A549 (cell line): ENCODE measurements at regions not wholly inside any gene's neighbourhood (a gene's known extent, or its start where the extent isn't known, plus 50 kb on each side); places are given as distances from the start of the nearest gene placed in this dataset.

Source experiments
- ATAC-seq, 2 experiments: fragments of 200-7000 bp in 1 of 2; fragments of >200 bp in 1 of 2; cut with Nextera tagmentation in 1 of 2; cut with Tn5 transposase in 1 of 2; 3 replicates each; pipeline versions ENCODE4 v1.8.0 to v1.9.1; 2018 to 2020; ENCODE audit warnings: mild to moderate bottlenecking in 1 of 2, moderate library complexity in 1 of 2
- CTCF ChIA-PET: fragments of 300-600 bp; sonication (Branson Sonifier 250); formaldehyde crosslinking; extraction: SDS; loops from one replicate; lab custom pipeline; 2021; ENCODE audit warnings: antibody characterized with exemption, inconsistent platforms; lab: Yijun Ruan, JAX
- POLR2A ChIA-PET: fragments of 350-600 bp; formaldehyde crosslinking; extraction: SDS; loops from one replicate; lab custom pipeline; 2021; ENCODE audit warnings: antibody characterized with exemption, inconsistent platforms; lab: Yijun Ruan, JAX
- DNase-seq, 2 experiments: peaks; one replicate each; pipeline versions ENCODE4 v3.0.0 to v3.0.0-alpha.2; 2011 to 2016; ENCODE audit warnings: low read depth in 1 of 2, low spot score in 1 of 2
- FAIRE-seq: peaks from 2 replicates; lab custom pipeline; 2011; peaks lifted over from hg19 to GRCh38; lab: Jason Lieb, UNC
- H3K27ac ChIP-seq, 2 experiments: fragments of >200 bp; sonication (Bioruptor Twin); formaldehyde crosslinking; 3 replicates each; pipeline ENCODE4 v1.5.1; 2016 to 2017
- H3K4me1 ChIP-seq: fragments of >200 bp; sonication (Bioruptor Twin); formaldehyde crosslinking; 3 replicates; pipeline ENCODE4 v1.6.1; 2016
- H3K4me2 ChIP-seq: fragments of >200 bp; sonication (Bioruptor Twin); formaldehyde crosslinking; 3 replicates; pipeline ENCODE4 v1.6.1; 2016
- H3K4me3 ChIP-seq: fragments of >200 bp; sonication (Bioruptor Twin); formaldehyde crosslinking; 3 replicates; pipeline ENCODE4 v1.5.1; 2016
- H3K9me3 ChIP-seq: fragments of >200 bp; sonication (Bioruptor Twin); formaldehyde crosslinking; 3 replicates; pipeline ENCODE4 v1.6.1; 2016
- BHLHE40 ChIP-seq: IDR thresholded peaks from 2 replicates; pipeline ENCODE4 v1.6.1; 2012; ENCODE audit warnings: low read depth, low read length, inconsistent platforms
- CEBPB ChIP-seq, 2 experiments: fragments of >200 bp in 1 of 2; sonication (Bioruptor Twin) in 1 of 2; formaldehyde crosslinking in 1 of 2; IDR thresholded peaks; 2 replicates each; pipeline ENCODE4 v1.6.1; 2012 to 2016
- EHMT2 ChIP-seq: fragments of 200-600 bp; sonication (generic); IDR thresholded peaks from 2 replicates; pipeline ENCODE4 v1.6.1; 2016; ENCODE audit warnings: antibody characterized with exemption, low read depth, mild to moderate bottlenecking, moderate library complexity
- ELK1 ChIP-seq: fragments of 150-350 bp; IDR thresholded peaks from 2 replicates; pipeline ENCODE4 v1.6.1; 2014; ENCODE audit warnings: low read depth, mild to moderate bottlenecking, low read length
- HMGXB4 ChIP-seq: fragments of 250-450 bp; sonication (Bioruptor Pico); IDR thresholded peaks from 2 replicates; pipeline ENCODE4 v1.5.0; 2021; ENCODE audit warnings: mild to moderate bottlenecking, moderate library complexity, borderline replicate concordance
- HOXB13 ChIP-seq: fragments of 250-450 bp; sonication (Bioruptor Pico); IDR thresholded peaks from 2 replicates; pipeline ENCODE4 v1.5.0; 2020; ENCODE audit warnings: low read depth, mild to moderate bottlenecking, moderate library complexity
- HOXB5 ChIP-seq: fragments of 250-450 bp; sonication (Bioruptor Pico); IDR thresholded peaks from 2 replicates; pipeline ENCODE4 v1.5.0; 2020; ENCODE audit warnings: mild to moderate bottlenecking, moderate library complexity
- KDM1A ChIP-seq: fragments of 200-600 bp; sonication (generic); IDR thresholded peaks from 2 replicates; pipeline ENCODE4 v1.6.1; 2016; ENCODE audit warnings: low read depth, mild to moderate bottlenecking
- KDM5A ChIP-seq: fragments of 200-600 bp; sonication (generic); IDR thresholded peaks from 2 replicates; pipeline ENCODE4 v1.6.1; 2016; ENCODE audit warnings: antibody characterized with exemption, mild to moderate bottlenecking
- MAZ ChIP-seq: fragments of 150-350 bp; IDR thresholded peaks from 2 replicates; pipeline ENCODE4 v1.6.1; 2014; ENCODE audit warnings: antibody characterized with exemption, low read depth, low read length, borderline replicate concordance
- PHF8 ChIP-seq: fragments of 200-600 bp; sonication (generic); IDR thresholded peaks from 2 replicates; pipeline ENCODE4 v1.6.1; 2016; ENCODE audit warnings: low read depth, mild to moderate bottlenecking, antibody characterized with exemption, moderate library complexity, borderline replicate concordance
- POLR2A ChIP-seq: IDR thresholded peaks from 2 replicates; pipeline ENCODE4 v1.6.1; 2012; ENCODE audit warnings: mild to moderate bottlenecking, low read length
- RARB ChIP-seq: fragments of 250-450 bp; sonication (Bioruptor Pico); IDR thresholded peaks from 2 replicates; pipeline ENCODE4 v1.8.0; 2021; ENCODE audit warnings: mild to moderate bottlenecking, moderate library complexity
- RCOR1 ChIP-seq: fragments of 150-350 bp; IDR thresholded peaks from 2 replicates; pipeline ENCODE4 v1.6.1; 2014; ENCODE audit warnings: antibody characterized with exemption, low read length, low read depth
- REST ChIP-seq: fragments of 200-600 bp; sonication (generic); IDR thresholded peaks from 2 replicates; pipeline ENCODE4 v1.6.1; 2016; ENCODE audit warnings: antibody characterized with exemption, mild to moderate bottlenecking, moderate library complexity
- SMC3 ChIP-seq: fragments of >200 bp; sonication (Bioruptor Twin); formaldehyde crosslinking; IDR thresholded peaks from 3 replicates; pipeline ENCODE4 v1.6.1; 2018; ENCODE audit warnings: inconsistent platforms
- TFCP2L1 ChIP-seq: fragments of 250-450 bp; sonication (Bioruptor Pico); IDR thresholded peaks from 2 replicates; pipeline ENCODE4 v1.5.0; 2021; ENCODE audit warnings: mild to moderate bottlenecking
- USF2 ChIP-seq: fragments of 450-650 bp; IDR thresholded peaks from 2 replicates; pipeline ENCODE4 v1.6.1; 2014; ENCODE audit warnings: antibody characterized with exemption
- ZNF302 ChIP-seq: fragments of 250-450 bp; sonication (Bioruptor Pico); IDR thresholded peaks from 2 replicates; pipeline ENCODE4 v1.9.0; 2021; ENCODE audit warnings: inconsistent platforms, mild to moderate bottlenecking, moderate library complexity
- WGBS: methylation state at CpG from one replicate; pipeline ENCODE4 v1.1.6; 2017; ENCODE audit errors: missing lambda C conversion rate; 5-methylcytosine and 5-hydroxymethylcytosine counted together
- TF ChIP-seq, protein P1 (sequence below): fragments of 250-450 bp; sonication (Bioruptor Pico); IDR thresholded peaks from 2 replicates; pipeline ENCODE4 v1.5.0; 2020; ENCODE audit warnings: low read depth, mild to moderate bottlenecking, moderate library complexity

- no peak for ATAC-seq
- CTCF ChIA-PET = interaction anchor here (6.4 kb wide), 1 partner anchor 149 kb away, joined by 79 read pairs; no protein-coding TSS in a partner anchor
Observed at GRCh38 chr11:86191874-86192273, 52.7 kb upstream of the EED start.

GRCh38 chr11:86187027-86187426 lies 57.5 kb upstream of the EED start:
- Histone ChIP-seq H3K27ac (no peak overlapping the region), H3K4me1 (peaks cover 11% of the 10 kb centered on the region), H3K4me3 (no peak overlapping the region), H3K4me2 (no peak overlapping the region), H3K9me3 (no peaks in the 10 kb centered on the region)
- FAIRE-seq (no peak), ATAC-seq (no peak), DNase-seq (no peak)
- TF ChIP-seq USF2 (no peak), TFCP2L1 (CRISPR knock-in tag) (no peak), HOXB5 (CRISPR knock-in tag) (no peak)
- TF ChIP-seq, protein P1, sequence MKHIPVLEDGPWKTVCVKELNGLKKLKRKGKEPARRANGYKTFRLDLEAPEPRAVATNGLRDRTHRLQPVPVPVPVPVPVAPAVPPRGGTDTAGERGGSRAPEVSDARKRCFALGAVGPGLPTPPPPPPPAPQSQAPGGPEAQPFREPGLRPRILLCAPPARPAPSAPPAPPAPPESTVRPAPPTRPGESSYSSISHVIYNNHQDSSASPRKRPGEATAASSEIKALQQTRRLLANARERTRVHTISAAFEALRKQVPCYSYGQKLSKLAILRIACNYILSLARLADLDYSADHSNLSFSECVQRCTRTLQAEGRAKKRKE (CRISPR knock-in tag) = no peak
- WGBS = 43% methylated on average over 2 of the region's 2 CpGs
- CTCF ChIA-PET = interaction anchor here (0.7 kb wide), 1 partner anchor 1354 kb away, joined by 3 read pairs; no protein-coding TSS in a partner anchor
- POLR2A ChIA-PET = no interaction called here

More at GRCh38 chr11:86191874-86192273, 52.7 kb upstream of the EED start:
- DNase-seq = no peak
- 91% methylated on average over 1 of the region's 1 CpG for WGBS
- POLR2A ChIA-PET = interaction anchor here (0.6 kb wide), 1 partner anchor 12 kb away, joined by 5 read pairs; no protein-coding TSS in a partner anchor
- no peak for TF ChIP-seq HOXB5 (CRISPR knock-in tag)
- FAIRE-seq = no peak
- no peaks in the 10 kb centered on the region for H3K9me3 ChIP-seq
- no peak overlapping the region for H3K4me2 ChIP-seq
- H3K27ac ChIP-seq = no peak overlapping the region
- H3K4me1 ChIP-seq = peaks cover 15% of the 10 kb centered on the region; the same call in 2 of the 3 replicates
- H3K4me3 ChIP-seq = no peak overlapping the region

- Histone ChIP-seq H3K9me3 (no peaks in the 10 kb centered on the region), H3K4me1 (peaks cover 11% of the 10 kb centered on the region), H3K4me3 (no peak overlapping the region), H3K27ac (no peak overlapping the region), H3K4me2 (no peak overlapping the region)
- ATAC-seq = no peak
- DNase-seq = no peak
- ChIA-PET POLR2A (no interaction called here), CTCF (no interaction called here)
- TF ChIP-seq RARB (CRISPR knock-in tag) = no peak
- TF ChIP-seq EHMT2 = no peak
- no peak for TF ChIP-seq SMC3
- TF ChIP-seq HOXB13 (CRISPR knock-in tag) = no peak
- TF ChIP-seq PHF8 = no peak
- no peak for TF ChIP-seq HMGXB4 (CRISPR knock-in tag)
- no peak for TF ChIP-seq RCOR1
- no peak for TF ChIP-seq BHLHE40
- TF ChIP-seq ELK1 = no peak
- TF ChIP-seq ZNF302 (CRISPR knock-in tag) = no peak
- TF ChIP-seq KDM1A = no peak
- no peak for TF ChIP-seq MAZ
- TF ChIP-seq REST = no peak
- no peak for TF ChIP-seq KDM5A
- no peak for TF ChIP-seq POLR2A
- no peak for TF ChIP-seq CEBPB (IDR thresholded peaks at IDR 0.05)
- FAIRE-seq = no peak
- WGBS = 53% methylated on average over 3 of the region's 4 CpGs
Observed at GRCh38 chr11:86186386-86186785, 58.2 kb upstream of the EED start.
